ENCODE measurements at regions not wholly inside any gene's neighbourhood (a gene's known extent, or its start where the extent isn't known, plus 50 kb on each side); places are given as distances from the start of the nearest gene placed in this dataset.

DNA sequence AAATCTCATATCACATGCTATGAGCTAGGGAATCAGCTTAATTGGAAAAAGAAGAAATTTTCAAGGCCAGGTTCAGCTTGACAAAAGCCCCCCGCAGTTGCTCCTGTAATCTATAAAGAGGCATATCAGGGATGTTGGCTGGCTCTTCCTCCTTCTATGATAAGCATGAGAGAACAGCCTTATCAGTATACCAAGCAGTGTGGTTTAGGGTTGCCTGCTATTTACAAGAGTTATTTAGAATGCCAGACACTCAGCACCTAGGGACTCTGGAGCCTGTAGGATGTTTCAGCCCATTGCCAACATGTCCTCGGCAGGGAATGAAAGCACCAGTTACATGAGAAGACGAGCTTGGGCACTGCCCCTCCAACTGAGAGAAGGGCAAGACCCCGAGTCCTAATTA, 89.5 kb upstream of the TMPO start:
- TF ChIP-seq CTBP1 (IDR thresholded peaks at IDR 0.05; ENCODE audit: borderline replicate concordance) (no peak), TARDBP (IDR thresholded peaks at IDR 0.05) (no peak), FOXA1 (IDR thresholded peaks at IDR 0.05) (no peak), SUZ12 (IDR thresholded peaks at IDR 0.05) (no peak), NFRKB (IDR thresholded peaks at IDR 0.05) (no peak), LEF1 (IDR thresholded peaks at IDR 0.05; ENCODE audit: borderline replicate concordance) (no peak), L3MBTL2 (conservative IDR thresholded peaks at IDR 0.05) (no peak)
